ENCODE measurements at regions not wholly inside any gene's neighbourhood (a gene's known extent, or its start where the extent isn't known, plus 50 kb on each side); places are given as distances from the start of the nearest gene placed in this dataset.
"Not testable (repeated sequence)": the region's sequence is repeated elsewhere in the genome, so short reads cannot be mapped to it uniquely, and the experiment has no call there.

- not testable (repeated sequence) for TF ChIP-seq POLR2AphosphoS5, CTCF (IDR thresholded peaks at IDR 0.05)
Observed at GRCh38 chr15:69617144-69617543, 164.5 kb downstream of the RPLP1 start.

Data from prostate gland (tissue), 2 donors.